PFSK-1 (cell line): ENCODE measurements at regions not wholly inside any gene's neighbourhood (a gene's known extent, or its start where the extent isn't known, plus 50 kb on each side); places are given as distances from the start of the nearest gene placed in this dataset.

Experiments
- FOXP2 ChIP-seq: optimal IDR thresholded peaks from 2 replicates; pipeline ENCODE3; 2011; ENCODE audit warnings: borderline replicate concordance, control low read depth, inconsistent platforms; ENCODE audit not compliant: insufficient read depth; ENCODE audit errors: extremely low read length, extremely low read depth
- POLR2AphosphoS5 ChIP-seq: IDR thresholded peaks from 2 replicates; pipeline ENCODE4 v1.6.1; 2012; ENCODE audit warnings: low read depth, mild to moderate bottlenecking, control low read depth, low read length, moderate library complexity
- SIN3A ChIP-seq: IDR thresholded peaks from 2 replicates; pipeline ENCODE4 v1.6.1; 2012; ENCODE audit warnings: mild to moderate bottlenecking, low read length, moderate library complexity, borderline replicate concordance; ENCODE audit not compliant: insufficient read depth
- TAF1 ChIP-seq: IDR thresholded peaks from 2 replicates; pipeline ENCODE4 v1.6.1; 2012; ENCODE audit warnings: low read length, control low read depth, borderline replicate concordance; ENCODE audit not compliant: insufficient read depth
- TF ChIP-seq, protein P1 (sequence below), 2 experiments: IDR thresholded peaks; 2 replicates each; pipeline versions ENCODE4 v1.6.1 to v1.8.0; 2011 to 2012; ENCODE audit warnings: low read depth in 2 of 2, low read length in 2 of 2, control low read depth in 1 of 2, inconsistent platforms in 1 of 2, mild to moderate bottlenecking in 1 of 2, moderate library complexity in 1 of 2; ENCODE audit not compliant: insufficient read depth in 1 of 2

DNA sequence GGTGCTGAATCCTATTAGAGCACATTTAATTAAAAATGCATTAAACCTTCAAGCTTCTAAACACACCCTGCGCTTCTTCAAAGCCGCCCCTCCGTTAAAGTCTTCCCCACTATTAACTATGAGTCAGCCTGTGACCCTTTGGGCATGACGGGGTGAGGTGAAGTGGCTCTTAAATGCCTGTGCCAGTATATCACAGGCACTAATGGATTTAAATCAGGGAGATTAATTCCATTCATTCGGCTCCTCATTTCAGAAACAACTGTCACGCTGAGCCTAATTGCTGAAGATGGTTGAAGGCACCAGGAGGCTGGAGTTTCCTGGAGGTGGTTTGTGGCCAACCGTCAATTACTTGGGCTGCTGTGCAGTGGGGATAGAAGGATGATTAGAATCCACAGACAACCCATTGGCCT, 192.6 kb upstream of the MSX2 start:
- TF ChIP-seq, protein P1, sequence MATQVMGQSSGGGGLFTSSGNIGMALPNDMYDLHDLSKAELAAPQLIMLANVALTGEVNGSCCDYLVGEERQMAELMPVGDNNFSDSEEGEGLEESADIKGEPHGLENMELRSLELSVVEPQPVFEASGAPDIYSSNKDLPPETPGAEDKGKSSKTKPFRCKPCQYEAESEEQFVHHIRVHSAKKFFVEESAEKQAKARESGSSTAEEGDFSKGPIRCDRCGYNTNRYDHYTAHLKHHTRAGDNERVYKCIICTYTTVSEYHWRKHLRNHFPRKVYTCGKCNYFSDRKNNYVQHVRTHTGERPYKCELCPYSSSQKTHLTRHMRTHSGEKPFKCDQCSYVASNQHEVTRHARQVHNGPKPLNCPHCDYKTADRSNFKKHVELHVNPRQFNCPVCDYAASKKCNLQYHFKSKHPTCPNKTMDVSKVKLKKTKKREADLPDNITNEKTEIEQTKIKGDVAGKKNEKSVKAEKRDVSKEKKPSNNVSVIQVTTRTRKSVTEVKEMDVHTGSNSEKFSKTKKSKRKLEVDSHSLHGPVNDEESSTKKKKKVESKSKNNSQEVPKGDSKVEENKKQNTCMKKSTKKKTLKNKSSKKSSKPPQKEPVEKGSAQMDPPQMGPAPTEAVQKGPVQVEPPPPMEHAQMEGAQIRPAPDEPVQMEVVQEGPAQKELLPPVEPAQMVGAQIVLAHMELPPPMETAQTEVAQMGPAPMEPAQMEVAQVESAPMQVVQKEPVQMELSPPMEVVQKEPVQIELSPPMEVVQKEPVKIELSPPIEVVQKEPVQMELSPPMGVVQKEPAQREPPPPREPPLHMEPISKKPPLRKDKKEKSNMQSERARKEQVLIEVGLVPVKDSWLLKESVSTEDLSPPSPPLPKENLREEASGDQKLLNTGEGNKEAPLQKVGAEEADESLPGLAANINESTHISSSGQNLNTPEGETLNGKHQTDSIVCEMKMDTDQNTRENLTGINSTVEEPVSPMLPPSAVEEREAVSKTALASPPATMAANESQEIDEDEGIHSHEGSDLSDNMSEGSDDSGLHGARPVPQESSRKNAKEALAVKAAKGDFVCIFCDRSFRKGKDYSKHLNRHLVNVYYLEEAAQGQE (IDR thresholded peaks at IDR 0.05; ENCODE audit: insufficient read depth in 1 of 2, low read depth in 2 of 2, low read length in 2 of 2): no peak
- no peak for TF ChIP-seq POLR2AphosphoS5
- no peak for TF ChIP-seq SIN3A
- no peak for TF ChIP-seq TAF1
- TF ChIP-seq FOXP2: no peak
